GM12878 (cell line): ENCODE measurements at regions not wholly inside any gene's neighbourhood (a gene's known extent, or its start where the extent isn't known, plus 50 kb on each side); places are given as distances from the start of the nearest gene placed in this dataset.

Experiments used
- BHLHE40 ChIP-seq, 2 experiments: fragments of 450-650 bp in 1 of 2; IDR thresholded peaks; 2 replicates each; pipeline ENCODE4 v1.6.1; 2011 to 2017; ENCODE audit warnings: low read depth in 2 of 2, borderline replicate concordance in 1 of 2, improper control_type of control experiment in 1 of 2, low read length in 1 of 2, mild to moderate bottlenecking in 1 of 2
- CEBPB ChIP-seq, 2 experiments: fragments of 150-350 bp in 1 of 2; IDR thresholded peaks; 2 replicates each; pipeline ENCODE4 v1.6.1; 2012 to 2014; ENCODE audit warnings: low read depth in 2 of 2, low read length in 2 of 2, borderline replicate concordance in 1 of 2, inconsistent platforms in 1 of 2
- CREM ChIP-seq: IDR thresholded peaks from 2 replicates; pipeline ENCODE4 v1.6.1; 2014; ENCODE audit warnings: antibody characterized with exemption, low read depth
- DPF2 ChIP-seq: fragments of 450-650 bp; IDR thresholded peaks from 2 replicates; pipeline ENCODE4 v1.6.1; 2017; ENCODE audit warnings: mild to moderate bottlenecking
- IKZF1 ChIP-seq: fragments of 450-650 bp; conservative IDR thresholded peaks from 2 replicates; pipeline ENCODE4 v1.6.1; 2017; ENCODE audit warnings: antibody characterized with exemption, mild to moderate bottlenecking
- JUNB ChIP-seq: IDR thresholded peaks from 2 replicates; pipeline ENCODE4 v1.6.1; 2016; ENCODE audit warnings: antibody characterized with exemption, mild to moderate bottlenecking
- MEF2B ChIP-seq: fragments of 450-650 bp; IDR thresholded peaks from 2 replicates; pipeline ENCODE4 v1.6.1; 2018; ENCODE audit warnings: mild to moderate bottlenecking, moderate library complexity; ENCODE audit not compliant: partially characterized antibody, poor library complexity, severe bottlenecking
- MYC ChIP-seq: IDR thresholded peaks from 2 replicates; pipeline ENCODE4 v1.6.1; 2011; ENCODE audit warnings: mild to moderate bottlenecking, low read length, moderate library complexity, inconsistent platforms; ENCODE audit not compliant: insufficient read depth, insufficient replicate concordance, insufficient read length, severe bottlenecking
- NRF1 ChIP-seq: conservative IDR thresholded peaks from 2 replicates; pipeline ENCODE4 v1.6.1; 2011; ENCODE audit warnings: mild to moderate bottlenecking, low read depth, low read length, improper control_type of control experiment
- POLR2AphosphoS2 ChIP-seq: IDR thresholded peaks from 2 replicates; pipeline ENCODE4 v1.6.1; 2011; ENCODE audit warnings: low read depth, mild to moderate bottlenecking, low read length, improper control_type of control experiment, moderate library complexity
- SIX5 ChIP-seq: IDR thresholded peaks from 2 replicates; pipeline ENCODE4 v1.6.1; 2011; ENCODE audit warnings: mild to moderate bottlenecking, low read depth, low read length, moderate library complexity; ENCODE audit not compliant: severe bottlenecking
- TF ChIP-seq, protein P1 (sequence below): fragments of 450-650 bp; IDR thresholded peaks from 2 replicates; pipeline ENCODE4 v1.6.1; 2017; ENCODE audit warnings: low read depth, mild to moderate bottlenecking, moderate library complexity
- TF ChIP-seq, protein P2 (sequence below): fragments of 450-650 bp; IDR thresholded peaks from 2 replicates; pipeline ENCODE4 v1.6.1; 2018; ENCODE audit warnings: borderline replicate concordance, mild to moderate bottlenecking; ENCODE audit not compliant: partially characterized antibody

DNA sequence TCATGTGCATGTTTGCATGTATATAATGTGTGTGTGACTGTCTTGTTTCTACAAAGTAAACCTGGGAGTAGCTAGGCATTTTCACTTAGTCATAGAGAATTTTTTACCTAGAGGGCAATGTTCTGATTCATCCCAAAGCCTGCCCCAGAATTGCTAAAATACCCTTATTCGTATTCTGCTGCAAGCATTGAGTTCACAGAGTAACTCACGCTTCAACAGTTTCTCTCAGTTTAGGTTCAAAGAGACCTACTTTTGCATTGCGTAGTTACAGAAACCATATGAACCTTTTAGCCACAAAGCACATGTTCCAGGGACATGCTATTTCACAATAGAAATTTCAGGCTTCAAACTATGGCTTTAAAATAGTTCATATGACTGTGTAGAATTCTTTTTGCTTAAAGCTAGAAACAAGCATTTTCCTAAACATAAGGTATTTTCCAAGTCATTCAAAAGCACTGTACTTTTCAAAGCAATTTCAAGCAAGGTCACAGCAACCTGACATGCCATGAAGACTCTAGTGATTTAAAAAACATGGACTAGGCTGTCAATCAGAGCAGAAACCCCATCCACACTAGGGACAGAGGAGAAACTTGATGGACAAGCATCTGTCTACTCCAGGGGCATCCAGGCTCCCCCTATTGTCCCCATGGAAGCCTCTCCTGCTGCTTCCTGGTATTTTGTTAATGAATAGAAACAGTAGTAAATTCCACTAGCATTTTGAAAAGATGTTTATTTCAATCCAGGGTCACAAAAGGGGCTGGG, 81.5 kb upstream of the MAPK10 start (continued):
- TF ChIP-seq NRF1 (no peak), MEF2B (peak; percentile 10), CREM (peak; percentile 44; the same call in 1 of the 2 replicates), CEBPB (IDR thresholded peaks at IDR 0.05; ENCODE audit: borderline replicate concordance in 1 of 2, low read depth in 2 of 2, low read length in 2 of 2) (no peak), SIX5 (no peak), IKZF1 (0 out of 2 replicates have a peak, but pooled peaks have one; percentile 29), MYC (no peak), DPF2 (no peak), BHLHE40 (IDR thresholded peaks at IDR 0.05; ENCODE audit: borderline replicate concordance in 1 of 2, low read depth in 2 of 2, low read length in 1 of 2) (peak; percentile 38 to 70; a peak in 3 of 4 replicates), JUNB (peak; percentile 40), POLR2AphosphoS2 (no peak)
- TF ChIP-seq, protein P1, sequence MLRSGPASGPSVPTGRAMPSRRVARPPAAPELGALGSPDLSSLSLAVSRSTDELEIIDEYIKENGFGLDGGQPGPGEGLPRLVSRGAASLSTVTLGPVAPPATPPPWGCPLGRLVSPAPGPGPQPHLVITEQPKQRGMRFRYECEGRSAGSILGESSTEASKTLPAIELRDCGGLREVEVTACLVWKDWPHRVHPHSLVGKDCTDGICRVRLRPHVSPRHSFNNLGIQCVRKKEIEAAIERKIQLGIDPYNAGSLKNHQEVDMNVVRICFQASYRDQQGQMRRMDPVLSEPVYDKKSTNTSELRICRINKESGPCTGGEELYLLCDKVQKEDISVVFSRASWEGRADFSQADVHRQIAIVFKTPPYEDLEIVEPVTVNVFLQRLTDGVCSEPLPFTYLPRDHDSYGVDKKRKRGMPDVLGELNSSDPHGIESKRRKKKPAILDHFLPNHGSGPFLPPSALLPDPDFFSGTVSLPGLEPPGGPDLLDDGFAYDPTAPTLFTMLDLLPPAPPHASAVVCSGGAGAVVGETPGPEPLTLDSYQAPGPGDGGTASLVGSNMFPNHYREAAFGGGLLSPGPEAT = peak; percentile 44; the same call in 1 of the 2 replicates
- TF ChIP-seq, protein P2, sequence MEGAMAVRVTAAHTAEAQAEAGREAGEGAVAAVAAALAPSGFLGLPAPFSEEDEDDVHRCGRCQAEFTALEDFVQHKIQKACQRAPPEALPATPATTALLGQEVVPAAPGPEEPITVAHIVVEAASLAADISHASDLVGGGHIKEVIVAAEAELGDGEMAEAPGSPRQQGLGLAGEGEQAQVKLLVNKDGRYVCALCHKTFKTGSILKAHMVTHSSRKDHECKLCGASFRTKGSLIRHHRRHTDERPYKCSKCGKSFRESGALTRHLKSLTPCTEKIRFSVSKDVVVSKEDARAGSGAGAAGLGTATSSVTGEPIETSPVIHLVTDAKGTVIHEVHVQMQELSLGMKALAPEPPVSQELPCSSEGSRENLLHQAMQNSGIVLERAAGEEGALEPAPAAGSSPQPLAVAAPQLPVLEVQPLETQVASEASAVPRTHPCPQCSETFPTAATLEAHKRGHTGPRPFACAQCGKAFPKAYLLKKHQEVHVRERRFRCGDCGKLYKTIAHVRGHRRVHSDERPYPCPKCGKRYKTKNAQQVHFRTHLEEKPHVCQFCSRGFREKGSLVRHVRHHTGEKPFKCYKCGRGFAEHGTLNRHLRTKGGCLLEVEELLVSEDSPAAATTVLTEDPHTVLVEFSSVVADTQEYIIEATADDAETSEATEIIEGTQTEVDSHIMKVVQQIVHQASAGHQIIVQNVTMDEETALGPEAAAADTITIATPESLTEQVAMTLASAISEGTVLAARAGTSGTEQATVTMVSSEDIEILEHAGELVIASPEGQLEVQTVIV = no peak
